ENCODE measurements at regions not wholly inside any gene's neighbourhood (a gene's known extent, or its start where the extent isn't known, plus 50 kb on each side); places are given as distances from the start of the nearest gene placed in this dataset.

DNA sequence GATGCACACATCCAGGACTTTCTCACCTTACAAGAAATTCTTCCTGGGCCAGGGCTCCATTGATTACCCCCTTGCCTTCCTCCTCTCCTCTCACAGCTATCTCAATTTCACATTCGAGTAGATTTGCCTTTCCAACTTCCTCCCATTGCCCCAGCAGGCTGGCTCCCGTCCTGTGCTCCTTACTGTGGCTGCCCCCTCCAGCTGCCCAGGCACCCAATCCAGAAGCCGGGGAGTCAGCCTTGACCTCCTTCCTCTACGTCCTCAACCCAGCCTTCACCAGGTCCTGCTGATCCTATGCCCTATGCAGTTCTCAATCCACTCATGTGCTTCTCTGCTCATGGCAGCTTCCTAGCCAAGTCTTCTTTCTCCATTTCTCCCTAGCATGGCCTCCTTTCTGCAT is 85.7 kb upstream of the GPR26 start:
- no peak for DNase-seq

DNA sequence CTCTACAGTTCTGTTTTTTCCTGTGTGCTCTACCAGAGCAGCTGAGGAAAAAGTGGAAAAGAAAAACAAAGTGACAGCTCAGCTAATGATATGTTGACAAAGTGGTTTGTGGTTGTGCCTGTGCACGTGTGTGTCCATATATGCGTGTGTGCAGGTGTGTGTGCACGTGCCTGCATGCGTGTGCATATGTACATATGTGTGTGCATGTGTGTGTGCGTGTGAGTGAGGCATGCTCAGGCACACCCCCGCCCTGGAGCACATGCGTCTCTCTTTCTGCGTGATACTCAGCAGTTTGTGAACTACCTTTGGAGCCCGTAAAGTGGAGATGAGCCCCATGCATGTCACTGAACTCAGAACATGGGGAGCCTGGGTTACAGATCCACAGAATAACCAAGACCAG is 84.5 kb upstream of the GPR26 start:
- DNase-seq, result no peak

DNA sequence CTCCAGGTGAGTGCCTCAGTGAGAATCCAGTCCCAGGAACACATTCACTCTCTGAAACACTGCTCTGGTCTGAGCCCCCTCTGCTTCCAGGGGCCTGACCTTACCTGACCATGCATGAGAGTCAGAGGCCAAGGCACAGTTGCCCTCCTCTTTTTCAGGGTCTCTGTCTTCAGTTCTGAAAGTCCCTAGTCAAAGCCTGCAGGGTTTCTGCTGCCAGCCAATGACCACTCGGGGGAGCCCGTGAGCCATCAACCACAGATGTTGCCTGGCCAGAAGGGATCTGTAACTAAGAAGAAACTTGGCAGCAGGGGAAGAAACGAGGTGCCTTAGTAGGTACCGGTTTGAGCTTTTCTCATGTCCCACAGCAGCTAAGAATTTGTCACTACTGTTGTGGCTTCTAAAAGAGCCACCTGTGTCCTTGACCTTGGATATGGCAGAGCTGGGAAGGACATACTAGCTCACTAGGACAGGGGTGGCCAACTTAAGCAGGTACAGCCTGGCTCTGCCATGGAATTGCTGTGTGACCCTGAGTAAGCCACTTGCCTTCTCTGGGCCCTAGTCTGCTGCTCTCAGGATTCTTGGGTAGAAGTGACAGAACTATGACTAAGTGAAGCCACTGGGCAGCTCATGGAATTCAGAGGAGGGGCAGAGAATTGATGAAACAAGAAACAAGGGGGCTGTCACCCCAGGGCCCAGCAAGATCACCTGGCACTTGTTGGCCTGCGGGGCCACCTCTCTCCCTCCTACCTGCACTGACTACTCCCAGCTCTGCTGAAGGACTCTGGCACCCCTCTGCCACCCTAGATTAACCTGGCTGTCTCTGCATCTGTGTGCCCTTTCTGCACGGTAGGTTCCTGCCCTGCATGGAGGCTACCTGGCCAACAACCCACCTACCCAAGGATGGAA is 83.8 kb upstream of the GPR26 start:
- peak; percentile 8 for DNase-seq

DNA sequence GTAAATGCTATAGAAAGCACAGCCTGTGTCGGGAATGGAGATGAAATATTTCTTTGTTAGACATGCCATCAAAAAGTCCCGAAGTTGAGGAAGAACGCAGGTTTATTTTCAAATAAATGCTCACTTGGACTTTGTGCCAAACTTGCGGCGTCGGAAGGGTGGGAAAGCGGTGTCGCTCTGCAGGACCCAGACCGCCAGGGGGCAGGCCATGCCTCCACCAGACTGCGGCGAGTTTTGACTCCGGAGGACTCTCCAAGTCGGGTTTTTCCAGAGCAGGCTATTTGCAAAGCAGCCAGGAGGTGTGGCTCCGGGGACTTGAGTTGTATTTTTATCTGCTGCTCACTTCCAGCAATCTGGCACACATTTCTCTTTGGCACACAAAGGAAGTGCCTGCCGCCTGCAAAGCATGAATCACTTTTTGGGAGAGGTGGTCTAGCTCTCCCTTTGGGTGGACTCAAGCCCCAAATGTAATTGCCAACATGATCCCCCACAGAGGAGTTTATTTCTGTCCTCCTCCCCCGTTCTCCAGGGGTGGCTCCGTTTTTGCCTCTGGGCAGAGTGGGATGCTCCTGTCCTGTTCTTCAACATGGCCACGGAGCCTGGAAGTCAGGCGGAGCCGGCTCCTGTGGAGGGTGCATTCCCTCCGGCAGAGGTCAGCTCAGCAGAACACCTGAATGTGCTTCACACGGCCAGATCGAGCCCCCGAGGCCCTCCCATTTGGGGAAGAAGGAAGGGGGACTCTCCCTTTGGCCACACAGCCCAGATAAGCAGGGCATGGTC is 82.3 kb upstream of the GPR26 start:
- peak; percentile 44 for DNase-seq

DNA sequence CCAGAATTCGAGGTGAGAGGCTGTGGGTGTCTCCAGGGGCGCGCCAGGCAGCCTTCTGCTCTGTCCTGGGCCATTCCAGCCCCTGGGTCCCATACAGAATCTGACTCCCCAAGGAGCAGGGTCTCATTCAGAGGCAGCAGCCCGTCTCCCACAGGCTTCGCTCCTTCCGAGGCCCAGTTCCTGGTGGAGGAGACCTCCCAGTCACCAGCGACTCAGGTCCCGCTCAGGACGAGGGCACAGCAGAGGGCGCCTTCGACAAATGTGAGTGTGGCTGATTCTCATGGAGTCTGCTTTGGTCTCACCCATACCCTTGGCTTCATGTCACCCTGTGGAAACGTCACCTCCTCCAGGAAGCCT is 81.8 kb upstream of the GPR26 start:
- DNase-seq, result no peak

DNA sequence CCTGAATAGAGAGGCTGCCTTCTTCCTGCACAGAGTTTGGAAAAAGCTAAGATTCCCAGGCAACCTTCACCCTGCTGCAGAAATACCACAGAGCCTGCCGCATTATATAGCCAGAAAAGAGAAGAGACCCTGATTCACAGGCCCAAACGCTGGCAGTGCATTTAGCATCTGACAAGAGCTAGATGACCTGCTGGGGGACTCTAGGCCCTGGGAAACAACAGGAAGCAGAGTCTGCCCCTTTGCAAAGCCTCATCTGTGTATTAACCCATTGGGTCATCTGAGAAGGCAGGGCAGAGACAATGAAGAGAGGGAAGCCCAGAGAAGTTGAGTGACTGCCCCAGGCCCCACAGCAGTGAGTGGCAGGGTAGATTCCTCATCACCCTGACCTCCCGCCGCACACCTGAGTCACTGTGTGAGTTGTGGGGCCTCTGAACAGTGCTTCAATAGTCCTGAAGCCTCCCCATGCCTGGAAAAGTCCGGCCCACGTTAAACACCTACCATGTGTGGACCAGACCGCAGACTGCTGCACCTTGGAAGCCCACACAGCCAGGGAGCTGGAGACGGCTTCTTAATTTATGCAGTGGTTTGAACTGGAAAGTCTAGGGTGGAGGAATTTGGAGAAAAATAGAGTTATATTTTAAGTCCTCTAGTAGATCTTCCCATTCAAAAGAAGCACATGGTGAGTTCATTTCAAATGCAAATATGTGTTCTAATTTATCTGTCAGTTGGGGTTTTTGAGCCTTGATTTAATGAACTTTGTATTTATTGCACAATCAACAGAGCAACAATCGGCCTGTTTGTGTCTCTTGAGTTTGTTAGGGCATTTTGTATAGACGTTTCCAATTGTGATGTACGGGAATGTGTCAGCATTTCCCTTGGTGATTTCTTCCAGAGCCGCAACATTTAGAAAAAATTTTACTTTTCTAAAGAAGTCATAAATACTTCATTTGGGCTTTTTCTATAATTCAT is 80.4 kb upstream of the GPR26 start:
- DNase-seq, result no peak

DNA sequence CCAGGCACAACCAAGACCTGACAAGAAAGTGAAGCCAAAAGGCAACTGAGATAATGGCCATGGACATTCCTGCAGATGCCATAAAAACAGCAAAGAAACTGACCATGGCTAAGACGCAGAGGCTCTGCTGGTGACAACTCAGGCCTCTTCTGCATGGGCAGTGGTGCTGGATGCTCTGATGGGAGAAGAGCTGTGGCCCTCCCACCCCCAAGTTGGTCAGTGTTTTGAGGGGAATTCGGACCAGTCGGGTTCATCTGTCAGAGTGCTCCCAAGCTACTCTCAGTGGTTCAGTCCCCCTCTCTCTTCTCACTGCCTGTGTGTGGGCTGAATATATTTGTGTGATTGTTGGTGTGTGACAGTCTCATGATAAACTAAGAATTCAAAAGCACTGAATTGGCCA is 79.0 kb upstream of the GPR26 start:
- DNase-seq, result no peak

DNA sequence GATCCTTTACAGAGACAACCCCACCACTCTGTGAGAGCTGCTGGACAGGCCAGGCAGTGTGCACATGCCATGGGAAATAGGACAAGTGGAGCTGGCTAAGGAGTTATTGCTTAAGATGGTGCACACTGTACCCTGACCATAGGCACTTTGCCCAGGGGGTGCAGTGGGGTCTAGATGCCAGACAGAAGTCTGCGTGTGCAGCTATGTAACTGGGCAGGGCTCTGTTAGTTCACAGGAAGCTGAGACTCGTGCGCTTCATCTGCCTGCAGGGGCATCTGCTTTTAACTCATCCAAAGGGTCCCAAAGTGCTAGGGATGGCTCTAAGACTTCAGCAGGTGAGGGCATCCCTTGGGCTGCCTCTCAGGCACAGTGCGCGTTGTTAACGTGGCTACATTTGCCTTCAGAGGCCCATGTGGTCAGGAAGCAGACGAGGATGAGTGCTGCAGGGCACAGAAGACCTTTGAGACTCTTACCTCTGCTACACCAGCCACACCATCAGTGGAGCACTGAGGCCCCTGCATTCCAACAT is 77.7 kb upstream of the GPR26 start:
- DNase-seq, result no peak

DNA sequence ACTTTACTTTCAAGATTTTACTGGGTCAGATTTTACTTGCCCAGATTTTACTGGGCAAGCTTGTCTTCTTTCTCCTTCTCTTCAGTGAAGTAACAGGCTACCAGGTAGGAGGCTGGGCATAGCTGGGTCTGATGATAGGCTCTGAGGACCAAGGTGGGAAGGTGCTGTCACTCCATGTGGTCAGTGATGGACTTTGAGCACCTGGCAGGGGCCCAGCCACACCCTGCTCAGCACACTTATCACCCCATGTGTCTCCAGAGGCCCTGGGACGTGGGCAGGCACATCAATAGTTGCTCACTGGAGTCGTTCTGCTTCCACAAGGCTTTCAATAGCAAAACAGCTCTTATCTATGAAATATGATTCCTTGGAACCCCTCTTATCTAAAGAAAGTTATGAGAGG is 70.5 kb upstream of the GPR26 start:
- no peak for DNase-seq

DNA sequence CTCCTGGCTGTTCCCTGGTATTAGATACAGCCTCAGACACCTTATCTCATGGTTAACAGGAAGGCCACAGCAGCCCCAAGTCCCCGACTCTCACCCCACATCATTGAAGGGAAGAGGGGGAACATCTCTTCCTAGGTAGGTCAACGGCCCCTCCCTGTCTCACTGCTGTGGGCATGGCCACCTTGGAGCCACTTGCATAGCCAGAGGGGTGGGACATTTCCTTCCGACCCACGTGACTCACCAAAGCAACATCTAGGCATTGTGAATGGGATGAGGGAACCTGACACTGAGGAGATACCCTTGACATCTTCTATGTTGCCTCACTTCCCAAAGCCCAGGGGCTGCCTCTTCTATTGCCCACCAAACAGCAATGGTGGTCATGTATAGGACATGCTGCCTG is 68.5 kb upstream of the GPR26 start:
- no peak for DNase-seq

DNA sequence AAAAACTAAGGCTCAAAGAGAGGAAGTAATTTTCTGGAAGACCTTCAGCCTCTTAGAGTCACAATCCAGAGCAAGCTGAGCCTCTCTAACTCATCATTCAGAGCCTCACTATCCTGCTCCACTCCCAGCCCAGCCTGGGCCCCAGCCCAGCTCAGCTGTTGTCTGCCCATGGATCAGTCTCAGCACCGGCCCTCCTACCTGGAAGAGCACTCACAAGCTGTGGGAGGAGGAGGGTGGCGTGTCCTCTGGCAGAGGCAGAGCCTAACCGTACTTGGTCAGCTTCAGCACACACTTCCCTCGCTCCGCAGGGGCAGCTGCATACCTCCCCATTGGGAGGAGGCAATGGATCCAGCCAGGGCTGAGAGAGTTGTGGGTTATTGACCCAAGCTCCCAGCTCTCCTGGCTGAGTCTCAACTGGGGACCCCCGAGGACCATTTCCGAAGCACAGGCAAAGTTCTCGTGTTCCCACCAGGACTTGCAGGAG is 66.7 kb upstream of the GPR26 start:
- no peak for DNase-seq

DNA sequence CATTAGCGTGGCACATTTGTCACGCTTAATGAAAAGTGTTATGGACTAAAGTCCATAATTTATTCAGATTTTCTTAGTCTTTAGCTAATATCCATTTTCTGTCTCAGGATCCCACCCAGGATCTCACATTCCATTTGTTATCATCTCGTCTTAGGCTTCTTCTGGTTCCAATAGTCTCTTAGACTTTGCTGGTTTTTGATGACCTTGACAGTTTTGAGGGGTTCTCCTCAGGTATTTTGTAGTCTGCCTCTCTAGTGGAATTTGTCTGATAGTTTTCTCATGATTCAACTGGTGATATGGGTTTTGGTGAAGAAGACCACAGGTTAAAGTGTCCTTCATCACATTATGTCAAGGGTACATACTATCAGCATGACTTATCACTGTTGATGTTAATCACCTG is 66.0 kb upstream of the GPR26 start:
- DNase-seq, result no peak

DNA sequence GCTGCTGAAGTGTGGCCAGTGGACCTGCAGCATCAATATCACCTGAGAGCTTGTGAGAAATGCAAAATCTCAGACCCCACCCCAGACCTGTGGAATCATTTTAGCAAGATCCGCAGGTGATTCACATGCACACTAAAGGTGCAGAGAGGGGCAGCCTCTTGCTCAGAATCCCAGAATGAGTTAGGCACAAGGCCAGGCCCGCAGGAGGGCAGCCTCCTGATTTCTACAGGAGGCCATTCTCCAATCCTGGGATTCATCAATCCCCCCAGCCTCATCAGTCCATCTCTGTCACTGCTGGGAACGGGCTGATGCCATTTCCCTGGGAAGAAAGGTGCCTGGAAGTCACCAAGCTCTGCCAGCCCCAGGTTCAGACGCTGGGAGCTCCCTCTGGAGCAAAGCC is 63.0 kb upstream of the GPR26 start:
- no peak for DNase-seq

DNA sequence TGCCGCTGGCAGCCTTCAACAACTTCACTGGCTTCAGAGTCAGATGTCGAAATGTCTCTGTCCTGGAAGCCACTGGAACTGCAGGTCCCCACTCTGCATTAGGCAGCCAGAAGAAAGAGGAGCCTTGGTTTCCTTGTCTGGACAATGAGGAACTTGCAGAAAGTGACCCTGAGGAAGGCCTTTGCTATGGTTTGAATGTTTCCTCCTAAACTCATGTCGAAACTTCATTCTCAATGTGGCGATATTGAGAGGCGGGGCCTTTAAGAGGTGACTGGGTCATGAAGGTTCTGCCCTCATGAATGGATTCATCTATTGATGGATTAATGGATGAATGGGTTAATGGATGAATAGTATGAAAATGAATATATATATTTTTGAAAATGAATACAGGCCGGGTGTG is 61.6 kb upstream of the GPR26 start:
- DNase-seq, result no peak

DNA sequence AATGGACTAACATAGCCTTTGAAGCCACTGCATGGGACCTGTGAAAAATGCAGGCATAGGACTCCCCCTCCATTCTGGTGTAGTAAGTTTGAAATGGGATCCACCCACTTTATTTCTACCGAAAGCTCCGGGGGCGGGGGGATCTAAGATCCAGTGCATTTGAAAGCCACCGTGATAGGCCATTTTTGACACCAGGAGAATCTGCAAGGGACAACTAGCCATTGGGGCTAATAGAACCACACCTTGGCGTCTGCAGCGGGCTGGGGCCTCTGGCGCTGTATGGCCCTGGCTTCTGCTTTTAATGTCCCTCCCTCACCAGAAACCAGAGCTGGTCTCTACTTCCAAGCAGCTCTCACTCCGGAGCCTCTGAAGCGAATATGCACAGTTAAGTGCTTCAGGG is 60.1 kb upstream of the GPR26 start:
- DNase-seq, result no peak

DNA sequence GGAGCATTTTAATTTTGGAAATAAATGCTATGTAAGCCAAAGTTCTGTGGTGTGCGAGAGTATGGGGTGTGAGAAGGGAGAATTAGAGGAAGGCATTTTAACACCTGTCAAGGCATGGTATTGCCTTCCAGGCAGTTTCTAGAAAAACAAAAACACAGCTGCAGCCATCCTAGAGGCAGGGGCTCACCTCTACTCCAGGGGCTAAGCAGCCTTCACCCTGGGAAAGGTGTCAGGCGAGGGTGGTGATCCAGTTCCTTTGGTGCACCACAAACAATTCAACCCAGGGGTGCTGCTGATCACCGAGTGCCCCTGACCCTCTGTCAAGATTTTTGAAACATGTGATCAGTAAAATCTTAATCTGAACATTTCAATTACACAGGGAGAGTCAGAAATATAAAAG is 59.2 kb upstream of the GPR26 start:
- DNase-seq, result no peak

DNA sequence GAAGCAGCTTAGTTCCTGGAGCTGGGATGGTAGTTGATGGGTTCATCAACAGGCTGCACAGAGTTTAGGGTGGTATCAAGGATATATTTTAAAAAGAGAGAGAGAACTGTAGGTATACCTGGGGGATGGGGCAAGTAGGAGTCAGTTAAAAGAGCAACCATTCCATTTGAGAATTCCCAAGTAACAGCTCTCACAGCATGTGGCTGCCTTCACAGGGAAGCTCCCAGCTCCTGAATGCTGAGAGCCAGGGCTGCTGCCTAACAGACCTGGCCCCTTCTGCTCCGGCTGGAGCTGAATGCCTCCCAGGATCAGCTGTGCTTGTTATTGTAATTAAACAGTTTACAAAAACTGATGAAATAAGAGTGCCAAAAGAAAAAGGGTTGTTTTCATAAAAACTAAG is 58.8 kb upstream of the GPR26 start:
- DNase-seq, result no peak

DNA sequence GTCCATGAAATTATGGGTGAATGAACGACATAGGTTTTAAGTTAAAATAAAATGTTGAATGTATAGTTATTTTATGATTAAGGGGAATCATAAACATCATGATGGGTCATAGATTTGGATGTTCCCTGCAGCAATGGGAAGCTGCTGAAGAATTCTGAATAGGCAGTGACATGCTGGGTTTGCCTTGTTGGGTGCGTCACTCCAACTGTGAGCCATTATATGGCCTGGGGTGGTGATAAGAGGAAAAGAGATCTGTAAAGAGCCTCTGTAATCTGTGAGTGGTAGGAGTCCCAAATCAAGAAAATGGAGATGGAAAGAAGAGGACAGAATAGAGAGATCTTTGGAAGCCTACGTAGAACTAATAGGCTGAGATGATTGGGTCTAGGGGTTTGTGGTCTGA is 58.1 kb upstream of the GPR26 start:
- DNase-seq, result no peak

DNA sequence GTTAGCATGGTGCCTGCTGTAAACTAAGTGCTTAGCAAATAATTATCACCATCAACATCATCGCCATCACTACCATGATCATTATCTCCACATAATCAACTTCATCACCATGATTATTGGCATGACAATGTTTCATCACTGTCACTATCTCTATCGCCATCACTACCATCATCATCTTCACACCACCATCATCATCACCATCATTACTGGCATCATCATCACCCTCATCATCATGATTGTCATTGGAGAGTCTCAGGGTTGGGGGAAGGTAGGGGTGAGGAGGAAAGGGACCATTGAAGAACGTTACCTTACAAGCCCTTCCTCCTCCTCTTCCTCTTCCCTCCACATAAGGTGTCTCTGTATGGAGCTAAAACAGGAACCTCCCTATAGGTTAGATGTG is 54.9 kb upstream of the GPR26 start:
- no peak for DNase-seq

DNA sequence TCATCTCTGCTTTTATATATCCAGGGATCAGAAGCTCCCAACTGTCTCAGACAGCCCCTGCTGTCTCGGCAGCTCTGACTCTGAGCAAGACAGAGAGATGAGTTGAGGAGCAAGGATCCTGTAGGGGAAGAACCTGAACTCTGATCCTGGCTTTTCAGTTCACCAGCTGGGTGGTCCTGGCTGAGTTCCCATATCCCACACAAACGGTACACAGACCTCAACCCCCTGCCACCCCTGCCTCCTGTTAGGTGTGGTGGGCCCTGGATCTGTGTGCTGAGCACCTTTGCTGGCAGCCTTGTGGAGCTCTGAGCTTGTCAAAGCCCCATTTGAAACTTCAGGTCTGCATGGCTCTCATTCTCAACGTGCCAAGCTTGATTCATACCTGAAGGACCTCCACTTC is 54.3 kb upstream of the GPR26 start:
- no peak for DNase-seq

DNA sequence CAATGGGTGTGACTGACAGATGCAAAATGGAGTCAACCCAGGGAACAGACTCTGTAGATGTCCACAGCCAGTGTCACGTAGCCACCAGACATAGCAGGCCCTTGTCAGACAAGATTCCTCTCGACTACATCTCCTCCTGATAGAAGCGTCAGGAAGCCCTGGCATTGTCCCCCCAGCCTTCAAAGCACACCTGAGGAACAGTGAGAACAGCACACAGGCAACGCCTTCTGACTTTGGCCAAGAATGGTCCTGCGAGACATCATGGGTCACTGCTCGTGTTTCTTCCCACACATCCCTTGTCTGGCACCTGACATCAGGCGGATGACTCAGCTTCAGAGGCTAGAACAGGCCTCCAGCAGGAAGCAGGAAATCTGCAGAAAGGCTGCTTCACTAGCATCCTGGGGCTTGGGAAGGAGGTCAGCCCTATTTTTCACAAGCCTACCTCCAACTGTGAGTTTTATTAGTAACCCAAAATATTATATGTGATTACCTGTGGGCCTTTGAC is 52.8 kb upstream of the GPR26 start:
- DNase-seq, result no peak

DNA sequence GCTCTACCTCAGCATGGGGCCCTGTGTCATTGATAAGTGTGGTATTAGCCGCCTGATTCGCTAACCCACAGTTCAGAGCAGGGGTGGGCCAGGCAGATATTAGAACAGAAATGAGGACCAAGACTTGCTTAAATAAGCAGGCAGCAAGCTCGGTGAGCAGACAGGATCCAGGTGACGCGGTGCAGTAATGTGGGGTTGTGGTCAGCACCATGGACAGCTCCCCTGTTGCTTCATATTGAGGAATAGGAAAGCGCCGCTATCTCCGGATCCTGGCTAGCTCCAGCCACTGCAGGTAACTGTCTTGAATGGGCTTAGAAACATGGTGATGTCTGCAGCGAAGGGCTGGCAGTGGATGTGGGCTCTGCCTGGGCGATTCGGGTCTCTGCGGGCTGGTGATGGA is 51.3 kb upstream of the GPR26 start:
- DNase-seq, result no peak
